IMR-90 (cell line): ENCODE measurements at regions not wholly inside any gene's neighbourhood (a gene's known extent, or its start where the extent isn't known, plus 50 kb on each side); places are given as distances from the start of the nearest gene placed in this dataset.

Experiments
- ATAC-seq: fragments of 200-7000 bp; cut with Tn5 transposase; 2 replicates; pipeline ENCODE4 v1.9.1; 2020; ENCODE audit warnings: low read depth, mild to moderate bottlenecking, moderate library complexity
- BruUV-seq: library from RNA; stranded (reverse); fragments of 400-500 nt; replicated peaks from 2 replicates; lab custom pipeline; 2021; lab: Mats Ljungman, UMichigan
- CTCF ChIA-PET: fragments of 300-600 bp; formaldehyde crosslinking; extraction: SDS; loops from one replicate; lab custom pipeline; 2021; ENCODE audit warnings: antibody characterized with exemption; lab: Yijun Ruan, JAX
- POLR2A ChIA-PET: fragments of 300-600 bp; sonication (Branson Sonifier 250); formaldehyde crosslinking; loops from one replicate; lab custom pipeline; 2022; ENCODE audit warnings: antibody characterized with exemption; ENCODE audit not compliant: unreplicated experiment; lab: Charles Lee
- DNase-seq: peaks from one replicate; pipeline ENCODE4 v3.0.0; 2013
- H2AFZ ChIP-seq: replicated peaks from 2 replicates; pipeline ENCODE3; 2013; ENCODE audit warnings: low read length, mild to moderate bottlenecking; ENCODE audit not compliant: poor library complexity
- H2AK5ac ChIP-seq: 2 replicates; pipeline ENCODE4 v1.6.1; 2013; ENCODE audit warnings: low read depth, low read length, inconsistent platforms
- H2AK9ac ChIP-seq: replicated peaks from 2 replicates; pipeline ENCODE3; 2013; ENCODE audit warnings: mild to moderate bottlenecking, low read depth, low read length, moderate library complexity; ENCODE audit not compliant: poor library complexity
- H2BK120ac ChIP-seq: 2 replicates; pipeline ENCODE4 v1.6.1; 2013; ENCODE audit warnings: low read depth, low read length, inconsistent platforms
- H2BK15ac ChIP-seq: 3 replicates; pipeline ENCODE4 v1.6.1; 2013; ENCODE audit warnings: low read depth, low read length, inconsistent platforms
- H2BK20ac ChIP-seq: 2 replicates; pipeline ENCODE4 v1.6.1; 2013; ENCODE audit warnings: low read depth, mild to moderate bottlenecking, inconsistent platforms, low read length, moderate library complexity
- H2BK5ac ChIP-seq: 2 replicates; pipeline ENCODE4 v1.6.1; 2013; ENCODE audit warnings: mild to moderate bottlenecking, low read depth, low read length, inconsistent platforms; ENCODE audit not compliant: poor library complexity, severe bottlenecking
- H3K14ac ChIP-seq: replicated peaks from 2 replicates; pipeline ENCODE4 v1.6.1; 2013; ENCODE audit warnings: low read depth, low read length, inconsistent platforms
- H3K18ac ChIP-seq: 2 replicates; pipeline ENCODE4 v1.6.1; 2013; ENCODE audit warnings: low read depth, low read length, control low read depth
- H3K23ac ChIP-seq: 2 replicates; pipeline ENCODE4 v1.6.1; 2013; ENCODE audit warnings: low read depth, low read length, inconsistent platforms
- H3K27ac ChIP-seq: 2 replicates; pipeline ENCODE4 v1.5.1; 2013; ENCODE audit warnings: mild to moderate bottlenecking, control low read depth, low read length; ENCODE audit not compliant: insufficient read depth
- H3K27me3 ChIP-seq: 2 replicates; pipeline ENCODE4 v1.6.1; 2013; ENCODE audit warnings: low read length; ENCODE audit not compliant: control insufficient read depth, insufficient read depth
- H3K36me3 ChIP-seq: 2 replicates; pipeline ENCODE4 v1.6.1; 2013; ENCODE audit warnings: low read length, mixed read lengths; ENCODE audit not compliant: control insufficient read depth, insufficient read depth
- H3K4ac ChIP-seq: 2 replicates; pipeline ENCODE4 v1.6.1; 2013; ENCODE audit warnings: low read depth, low read length, inconsistent platforms
- H3K4me1 ChIP-seq: 2 replicates; pipeline ENCODE4 v1.6.1; 2013; ENCODE audit warnings: low read length, mixed read lengths; ENCODE audit not compliant: control insufficient read depth, insufficient read depth
- H3K4me2 ChIP-seq: 2 replicates; pipeline ENCODE4 v1.6.1; 2013; ENCODE audit warnings: low read depth, mild to moderate bottlenecking, control low read depth, low read length, moderate library complexity
- H3K4me3 ChIP-seq: 2 replicates; pipeline ENCODE4 v1.5.1; 2013; ENCODE audit warnings: low read depth, mild to moderate bottlenecking, control low read depth, low read length, moderate library complexity; ENCODE audit not compliant: insufficient read depth
- H3K56ac ChIP-seq: 2 replicates; pipeline ENCODE4 v1.6.1; 2013; ENCODE audit warnings: low read length, inconsistent platforms; ENCODE audit not compliant: insufficient read depth; ENCODE audit errors: extremely low read depth
- H3K79me1 ChIP-seq, 2 experiments: 2 replicates each; pipeline ENCODE4 v1.6.1; 2013; ENCODE audit warnings: low read length in 2 of 2, inconsistent platforms in 1 of 2, low read depth in 1 of 2
- H3K9ac ChIP-seq: 2 replicates; pipeline ENCODE4 v1.6.1; 2013; ENCODE audit warnings: low read depth, low read length, control low read depth
- H3K9me1 ChIP-seq: 2 replicates; pipeline ENCODE4 v1.6.1; 2013; ENCODE audit warnings: low read length, inconsistent platforms; ENCODE audit not compliant: insufficient read depth
- H3K9me3 ChIP-seq: 2 replicates; pipeline ENCODE4 v1.6.1; 2013; ENCODE audit warnings: low read length; ENCODE audit not compliant: control insufficient read depth, insufficient read depth
- H4K20me1 ChIP-seq: 2 replicates; pipeline ENCODE4 v1.6.1; 2013; ENCODE audit warnings: low read length, inconsistent platforms; ENCODE audit not compliant: insufficient read depth
- H4K5ac ChIP-seq: 2 replicates; pipeline ENCODE4 v1.6.1; 2013; ENCODE audit warnings: mild to moderate bottlenecking, low read depth, low read length, control low read depth
- H4K8ac ChIP-seq, 2 experiments: 2 replicates each; pipeline ENCODE4 v1.6.1; 2013; ENCODE audit warnings: low read depth in 2 of 2, low read length in 2 of 2, control low read depth in 1 of 2, inconsistent platforms in 1 of 2
- H4K91ac ChIP-seq: 2 replicates; pipeline ENCODE4 v1.6.1; 2013; ENCODE audit warnings: low read depth, low read length, inconsistent platforms; ENCODE audit not compliant: insufficient read depth
- BHLHE40 ChIP-seq: fragments of 150-350 bp; IDR thresholded peaks from 2 replicates; pipeline ENCODE4 v1.6.1; 2016; ENCODE audit warnings: mild to moderate bottlenecking, low read depth, low read length
- CEBPB ChIP-seq: IDR thresholded peaks from 2 replicates; pipeline ENCODE4 v1.6.1; 2012; ENCODE audit warnings: low read depth, low read length, improper control_type of control experiment
- CHD1 ChIP-seq: IDR thresholded peaks from 2 replicates; pipeline ENCODE4 v1.6.1; 2012; ENCODE audit warnings: low read depth, low read length, improper control_type of control experiment
- FOS ChIP-seq: fragments of 150-350 bp; IDR thresholded peaks from 2 replicates; pipeline ENCODE4 v1.6.1; 2016; ENCODE audit warnings: low read depth, low read length
- MAFK ChIP-seq: IDR thresholded peaks from 2 replicates; pipeline ENCODE4 v1.6.1; 2012; ENCODE audit warnings: low read depth, low read length, improper control_type of control experiment
- MAZ ChIP-seq: IDR thresholded peaks from 2 replicates; pipeline ENCODE4 v1.6.1; 2012; ENCODE audit warnings: low read depth, mild to moderate bottlenecking, low read length, improper control_type of control experiment, moderate library complexity, borderline replicate concordance
- MXI1 ChIP-seq: IDR thresholded peaks from 2 replicates; pipeline ENCODE4 v1.6.1; 2012; ENCODE audit warnings: low read depth, mild to moderate bottlenecking, low read length, moderate library complexity, borderline replicate concordance
- NFE2L2 ChIP-seq: fragments of 150-350 bp; IDR thresholded peaks from 2 replicates; pipeline ENCODE4 v1.6.1; 2016; ENCODE audit warnings: low read depth, mild to moderate bottlenecking, low read length
- POLR2A ChIP-seq: IDR thresholded peaks from 2 replicates; pipeline ENCODE4 v1.6.1; 2012; ENCODE audit warnings: mild to moderate bottlenecking, low read depth, low read length
- RAD21 ChIP-seq: IDR thresholded peaks from 2 replicates; pipeline ENCODE4 v1.6.1; 2012; ENCODE audit warnings: low read length, improper control_type of control experiment
- RCOR1 ChIP-seq: IDR thresholded peaks from 2 replicates; pipeline ENCODE4 v1.6.1; 2012; ENCODE audit warnings: mild to moderate bottlenecking, low read length, improper control_type of control experiment; ENCODE audit not compliant: insufficient replicate concordance
- RFX5 ChIP-seq: IDR thresholded peaks from 2 replicates; pipeline ENCODE4 v1.8.0; 2012; ENCODE audit warnings: low read depth, mild to moderate bottlenecking, low read length, moderate library complexity
- SMC3 ChIP-seq: fragments of 150-350 bp; IDR thresholded peaks from 2 replicates; pipeline ENCODE4 v1.6.1; 2016; ENCODE audit warnings: low read depth, mild to moderate bottlenecking, antibody characterized with exemption, low read length, moderate library complexity
- WGBS, 2 experiments: methylation state at CpG; one replicate each; pipeline versions ENCODE4 v1.1.5 to v1.1.7; 2013; ENCODE audit warnings: missing lambda C conversion rate in 2 of 2; ENCODE audit not compliant: insufficient read length in 1 of 2; ENCODE audit errors: extremely low coverage in 2 of 2; 5-methylcytosine and 5-hydroxymethylcytosine counted together
- dilution Hi-C: fragments of 300-500 bp; cut with HindIII; formaldehyde crosslinking; loops from one replicate; pipeline ENCODE4 v1.14.3; 2018; ENCODE audit warnings: low sequenced_read_pairs; ENCODE audit not compliant: unreplicated experiment
- in situ Hi-C: fragments of 300-500 bp; cut with MboI; formaldehyde crosslinking; loops from 3 replicates; pipeline ENCODE4 v1.14.3; 2019; ENCODE audit warnings: low sequenced_read_pairs, inconsistent platforms, mixed read lengths
- intact Hi-C: fragments of 100-400 bp; cut with micrococcal nuclease; formaldehyde crosslinking; loops from 2 replicates; pipeline ENCODE4 v1.10.0; 2022
- TF ChIP-seq, protein P1 (sequence below): fragments of 150-350 bp; IDR thresholded peaks from 2 replicates; pipeline ENCODE4 v1.6.1; 2016; ENCODE audit warnings: low read depth, mild to moderate bottlenecking, low read length, moderate library complexity, borderline replicate concordance
- TF ChIP-seq, protein P2 (sequence below): fragments of 150-350 bp; IDR thresholded peaks from 2 replicates; pipeline ENCODE4 v1.6.1; 2017; ENCODE audit warnings: mild to moderate bottlenecking, antibody characterized with exemption, low read length, low read depth
- TF ChIP-seq, protein P3 (sequence below): conservative IDR thresholded peaks from 2 replicates; pipeline ENCODE4 v1.5.1; 2012; ENCODE audit warnings: mild to moderate bottlenecking, low read depth, low read length, improper control_type of control experiment

DNA sequence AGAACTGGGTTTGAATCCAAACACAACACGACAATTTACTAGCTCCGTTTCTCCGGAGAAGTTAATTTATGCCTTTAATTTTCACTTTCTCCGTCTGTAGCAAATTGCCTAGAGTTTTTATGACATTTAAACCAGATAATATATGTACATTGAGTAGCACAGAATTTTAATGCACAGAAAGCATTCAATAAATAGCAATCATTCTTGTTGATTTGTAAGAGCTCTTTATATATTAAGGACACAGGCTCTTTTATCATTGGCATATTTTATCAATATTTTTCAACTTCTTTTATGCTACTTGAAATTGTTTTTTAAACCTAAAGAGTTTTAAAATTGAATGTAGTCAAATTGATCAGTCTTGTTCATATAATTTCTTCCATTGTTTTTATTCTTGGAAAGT, 99.6 kb upstream of the PPP2R3B start:
- dilution Hi-C loops (no loop called here), intact Hi-C loops (no loop called here), in situ Hi-C loops (no loop called here)
- H3K27me3 ChIP-seq: no peaks in the 10 kb centered on the region
- H2BK20ac ChIP-seq: no peak overlapping the region
- H2BK5ac ChIP-seq: no peak overlapping the region
- DNase-seq: no peak
- H4K5ac ChIP-seq: no peak overlapping the region
- no peak for ATAC-seq
- no peaks in the 10 kb centered on the region for H3K79me1 ChIP-seq
- no peak overlapping the region for H3K4ac ChIP-seq
- no peak overlapping the region for H2BK15ac ChIP-seq
- no peaks in the 10 kb centered on the region for H3K36me3 ChIP-seq
- H3K27ac ChIP-seq: no peak overlapping the region
- no peak overlapping the region for H2AFZ ChIP-seq
- CTCF ChIA-PET: no interaction called here
- WGBS, 2 experiments: no CpG with 5 or more reads among the region's 4 CpGs
- no peaks in the 10 kb centered on the region for H3K4me1 ChIP-seq
- no peak overlapping the region for H3K4me3 ChIP-seq
- H3K23ac ChIP-seq: no peak overlapping the region
- H2BK120ac ChIP-seq: no peak overlapping the region
- no peaks in the 10 kb centered on the region for H3K9me1 ChIP-seq
- no peak for TF ChIP-seq CEBPB
- TF ChIP-seq RCOR1: no peak
- no peak for TF ChIP-seq RFX5
- TF ChIP-seq MXI1: no peak
- no peak for TF ChIP-seq CHD1
- no peak for TF ChIP-seq BHLHE40
- TF ChIP-seq MAZ: no peak
- TF ChIP-seq MAFK: no peak
- no peak for TF ChIP-seq FOS
- no peak for TF ChIP-seq NFE2L2
- TF ChIP-seq, protein P1, sequence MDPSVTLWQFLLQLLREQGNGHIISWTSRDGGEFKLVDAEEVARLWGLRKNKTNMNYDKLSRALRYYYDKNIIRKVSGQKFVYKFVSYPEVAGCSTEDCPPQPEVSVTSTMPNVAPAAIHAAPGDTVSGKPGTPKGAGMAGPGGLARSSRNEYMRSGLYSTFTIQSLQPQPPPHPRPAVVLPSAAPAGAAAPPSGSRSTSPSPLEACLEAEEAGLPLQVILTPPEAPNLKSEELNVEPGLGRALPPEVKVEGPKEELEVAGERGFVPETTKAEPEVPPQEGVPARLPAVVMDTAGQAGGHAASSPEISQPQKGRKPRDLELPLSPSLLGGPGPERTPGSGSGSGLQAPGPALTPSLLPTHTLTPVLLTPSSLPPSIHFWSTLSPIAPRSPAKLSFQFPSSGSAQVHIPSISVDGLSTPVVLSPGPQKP: no peak
- no peak for TF ChIP-seq POLR2A
- TF ChIP-seq RAD21: no peak
- TF ChIP-seq, protein P2, sequence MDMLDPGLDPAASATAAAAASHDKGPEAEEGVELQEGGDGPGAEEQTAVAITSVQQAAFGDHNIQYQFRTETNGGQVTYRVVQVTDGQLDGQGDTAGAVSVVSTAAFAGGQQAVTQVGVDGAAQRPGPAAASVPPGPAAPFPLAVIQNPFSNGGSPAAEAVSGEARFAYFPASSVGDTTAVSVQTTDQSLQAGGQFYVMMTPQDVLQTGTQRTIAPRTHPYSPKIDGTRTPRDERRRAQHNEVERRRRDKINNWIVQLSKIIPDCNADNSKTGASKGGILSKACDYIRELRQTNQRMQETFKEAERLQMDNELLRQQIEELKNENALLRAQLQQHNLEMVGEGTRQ: no peak
- TF ChIP-seq, protein P3, sequence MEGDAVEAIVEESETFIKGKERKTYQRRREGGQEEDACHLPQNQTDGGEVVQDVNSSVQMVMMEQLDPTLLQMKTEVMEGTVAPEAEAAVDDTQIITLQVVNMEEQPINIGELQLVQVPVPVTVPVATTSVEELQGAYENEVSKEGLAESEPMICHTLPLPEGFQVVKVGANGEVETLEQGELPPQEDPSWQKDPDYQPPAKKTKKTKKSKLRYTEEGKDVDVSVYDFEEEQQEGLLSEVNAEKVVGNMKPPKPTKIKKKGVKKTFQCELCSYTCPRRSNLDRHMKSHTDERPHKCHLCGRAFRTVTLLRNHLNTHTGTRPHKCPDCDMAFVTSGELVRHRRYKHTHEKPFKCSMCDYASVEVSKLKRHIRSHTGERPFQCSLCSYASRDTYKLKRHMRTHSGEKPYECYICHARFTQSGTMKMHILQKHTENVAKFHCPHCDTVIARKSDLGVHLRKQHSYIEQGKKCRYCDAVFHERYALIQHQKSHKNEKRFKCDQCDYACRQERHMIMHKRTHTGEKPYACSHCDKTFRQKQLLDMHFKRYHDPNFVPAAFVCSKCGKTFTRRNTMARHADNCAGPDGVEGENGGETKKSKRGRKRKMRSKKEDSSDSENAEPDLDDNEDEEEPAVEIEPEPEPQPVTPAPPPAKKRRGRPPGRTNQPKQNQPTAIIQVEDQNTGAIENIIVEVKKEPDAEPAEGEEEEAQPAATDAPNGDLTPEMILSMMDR: no peak
- no peak for TF ChIP-seq SMC3
- H3K56ac ChIP-seq: no peak overlapping the region
- no TSS peak for BruUV-seq
- POLR2A ChIA-PET: no interaction called here
- H2AK9ac ChIP-seq: no peak overlapping the region
- no peak overlapping the region for H4K91ac ChIP-seq
- no peak overlapping the region for H4K8ac ChIP-seq
- H4K20me1 ChIP-seq: no peaks in the 10 kb centered on the region
- H2AK5ac ChIP-seq: no peak overlapping the region
- H3K9me3 ChIP-seq: peaks cover 15% of the 10 kb centered on the region
- H3K18ac ChIP-seq: no peak overlapping the region
- H3K14ac ChIP-seq: no peak overlapping the region
- no peak overlapping the region for H3K4me2 ChIP-seq
- H3K9ac ChIP-seq: no peak overlapping the region
